NCI-H2227 (cell line): ENCODE measurements at regions not wholly inside any gene's neighbourhood (a gene's known extent, or its start where the extent isn't known, plus 50 kb on each side); places are given as distances from the start of the nearest gene placed in this dataset.

Experiments used
- DNase-seq: peaks from one replicate; lab custom pipeline; 2025; ENCODE audit not compliant: unreplicated experiment; lab: John Stamatoyannopoulos, UW

- no peak for DNase-seq
Observed at GRCh38 chr10:112092519-112092918, 91.0 kb downstream of the GPAM start.

GRCh38 chr10:112094984-112095383, 88.6 kb downstream of the GPAM start:
- DNase-seq: no peak

- no peak for DNase-seq
Observed at GRCh38 chr10:112095731-112096130, 87.8 kb downstream of the GPAM start.

- DNase-seq: no peak
Observed at GRCh38 chr10:112098682-112099081, 84.9 kb downstream of the GPAM start.
